HepG2 (cell line): ENCODE measurements at regions not wholly inside any gene's neighbourhood (a gene's known extent, or its start where the extent isn't known, plus 50 kb on each side); places are given as distances from the start of the nearest gene placed in this dataset.

ENCODE experiments used
- ATAC-seq: fragments of 200-7000 bp; cut with Tn5 transposase; 3 replicates; pipeline ENCODE4 v1.9.1; 2020; ENCODE audit warnings: mild to moderate bottlenecking, moderate library complexity
- BruUV-seq: library from RNA; stranded (reverse); fragments of 400-500 nt; replicated peaks from 2 replicates; lab custom pipeline; 2021; lab: Mats Ljungman, UMichigan
- CTCF ChIA-PET: fragments of 300-600 bp; formaldehyde crosslinking; extraction: SDS; loops from one replicate; lab custom pipeline; 2021; ENCODE audit warnings: low total read pairs, inconsistent platforms, low intra/inter-chr PET ratio; lab: Yijun Ruan, JAX
- POLR2A ChIA-PET: fragments of 350-600 bp; sonication (Branson Sonifier 250); formaldehyde crosslinking; loops from one replicate; lab custom pipeline; 2020; ENCODE audit warnings: antibody characterized with exemption, inconsistent platforms; lab: Yijun Ruan, JAX
- DNase-seq: peaks from one replicate; pipeline ENCODE4 v3.0.0-alpha.2; 2015; ENCODE audit warnings: low spot score
- FAIRE-seq: peaks from 3 replicates; lab custom pipeline; 2011; peaks lifted over from hg19 to GRCh38; lab: Jason Lieb, UNC
- H2AFZ ChIP-seq: one replicate; pipeline ENCODE4 v1.6.1; 2011; ENCODE audit warnings: low read length, inconsistent platforms
- H3K27ac ChIP-seq: fragments of 300-600 bp; 3 replicates; pipeline ENCODE4 v1.8.0; 2011; ENCODE audit warnings: mixed run types, mild to moderate bottlenecking, mixed read lengths, low read length, inconsistent platforms; ENCODE audit not compliant: insufficient read depth; ENCODE audit errors: extremely low read length
- H3K27me3 ChIP-seq, 2 experiments: fragments of 200-600 bp in 1 of 2; 2 replicates in 1 of 2; 3 replicates in 1 of 2; pipeline versions ENCODE4 v1.6.0 to v1.8.0; 2011; ENCODE audit warnings: low read length in 2 of 2, mild to moderate bottlenecking in 2 of 2, moderate library complexity in 2 of 2, inconsistent platforms in 1 of 2; ENCODE audit not compliant: insufficient read depth in 2 of 2, control insufficient read depth in 1 of 2
- H3K36me3 ChIP-seq, 2 experiments: fragments of 200-600 bp in 1 of 2; replicated peaks in 1 of 2; 2 replicates in 1 of 2; 3 replicates in 1 of 2; pipeline versions ENCODE4 v1.5.1 to v1.8.0; 2011; ENCODE audit warnings: low read length in 2 of 2, inconsistent platforms in 1 of 2; ENCODE audit not compliant: insufficient read depth in 2 of 2, control insufficient read depth in 1 of 2
- H3K4me1 ChIP-seq: 2 replicates; pipeline ENCODE4 v1.5.1; 2012; ENCODE audit warnings: low read length, inconsistent platforms; ENCODE audit not compliant: insufficient read depth
- H3K4me2 ChIP-seq: 2 replicates; pipeline ENCODE4 v1.6.0; 2011; ENCODE audit warnings: low read depth, low read length, inconsistent platforms
- H3K4me3 ChIP-seq, 3 experiments: fragments of 200-600 bp in 1 of 3; sonication (generic), shearing (Covaris generic) in 1 of 3; replicated peaks in 1 of 3; 2 replicates each; pipeline ENCODE4 v1.5.1; 2011 to 2016; ENCODE audit warnings: low read length in 3 of 3, inconsistent platforms in 2 of 3, low read depth in 2 of 3, mild to moderate bottlenecking in 2 of 3, control low read depth in 1 of 3, mixed read lengths in 1 of 3; ENCODE audit not compliant: insufficient read depth in 1 of 3
- H3K79me2 ChIP-seq: one replicate; pipeline ENCODE4 v1.6.1; 2011; ENCODE audit warnings: low read length, inconsistent platforms; ENCODE audit not compliant: insufficient read depth
- H3K9ac ChIP-seq: 2 replicates; pipeline ENCODE4 v1.6.0; 2011; ENCODE audit warnings: mild to moderate bottlenecking, low read depth, low read length, inconsistent platforms; ENCODE audit not compliant: insufficient read depth
- H3K9me3 ChIP-seq: 2 replicates; pipeline ENCODE4 v1.5.1; 2012; ENCODE audit warnings: mild to moderate bottlenecking, low read length
- H4K20me1 ChIP-seq: 2 replicates; pipeline ENCODE4 v1.6.0; 2011; ENCODE audit warnings: inconsistent platforms, mild to moderate bottlenecking, low read length, moderate library complexity; ENCODE audit not compliant: insufficient read depth
- ARNT ChIP-seq: fragments of 450-650 bp; IDR thresholded peaks from 2 replicates; pipeline ENCODE4 v1.6.1; 2017
- ATM ChIP-seq: fragments of 450-650 bp; IDR thresholded peaks from 2 replicates; pipeline ENCODE4 v1.7.1; 2017; ENCODE audit warnings: mild to moderate bottlenecking, borderline replicate concordance
- BCLAF1 ChIP-seq: fragments of 450-650 bp; IDR thresholded peaks from 2 replicates; pipeline ENCODE4 v1.6.1; 2017; ENCODE audit warnings: mild to moderate bottlenecking
- CAMTA2 ChIP-seq: sonication (generic); formaldehyde crosslinking; IDR thresholded peaks from 2 replicates; pipeline ENCODE4 v1.4.0; 2020; ENCODE audit warnings: mild to moderate bottlenecking, missing genetic modification reagents, borderline replicate concordance
- ETV6 ChIP-seq: sonication (generic); formaldehyde crosslinking; conservative IDR thresholded peaks from 2 replicates; pipeline ENCODE4 v1.4.0; 2020; ENCODE audit warnings: missing genetic modification reagents
- HOXA3 ChIP-seq: sonication (generic); formaldehyde crosslinking; IDR thresholded peaks from 2 replicates; pipeline ENCODE4 v1.5.0; 2020; ENCODE audit warnings: missing genetic modification reagents
- KLF9 ChIP-seq: IDR thresholded peaks from 2 replicates; pipeline ENCODE4 v1.6.1; 2016; ENCODE audit warnings: low read depth
- NFIC ChIP-seq: IDR thresholded peaks from 2 replicates; pipeline ENCODE4 v1.6.1; 2012; ENCODE audit warnings: mild to moderate bottlenecking, low read length, inconsistent platforms
- SALL1 ChIP-seq: sonication (generic); formaldehyde crosslinking; IDR thresholded peaks from 2 replicates; pipeline ENCODE4 v1.8.0; 2022; ENCODE audit warnings: mild to moderate bottlenecking, missing genetic modification reagents
- SRY ChIP-seq: sonication (generic); formaldehyde crosslinking; IDR thresholded peaks from 2 replicates; pipeline ENCODE4 v1.8.0; 2022; ENCODE audit warnings: mild to moderate bottlenecking, missing genetic modification reagents
- THAP8 ChIP-seq: sonication (generic); formaldehyde crosslinking; IDR thresholded peaks from 2 replicates; pipeline ENCODE4 v1.5.1; 2020; ENCODE audit warnings: missing genetic modification reagents, mild to moderate bottlenecking, borderline replicate concordance
- ZFP82 ChIP-seq: sonication (generic); formaldehyde crosslinking; IDR thresholded peaks from 2 replicates; pipeline ENCODE4 v1.5.1; 2020; ENCODE audit warnings: mild to moderate bottlenecking, missing genetic modification reagents, borderline replicate concordance
- ZNF382 ChIP-seq: sonication (generic); formaldehyde crosslinking; IDR thresholded peaks from 2 replicates; pipeline ENCODE4 v1.5.0; 2020; ENCODE audit warnings: missing genetic modification reagents, mild to moderate bottlenecking, borderline replicate concordance
- ZNF562 ChIP-seq: sonication (generic); formaldehyde crosslinking; IDR thresholded peaks from 2 replicates; pipeline ENCODE4 v1.8.0; 2022; ENCODE audit warnings: missing genetic modification reagents, borderline replicate concordance
- ZNF615 ChIP-seq: sonication (generic); formaldehyde crosslinking; IDR thresholded peaks from 2 replicates; pipeline ENCODE4 v1.5.0; 2020; ENCODE audit warnings: mild to moderate bottlenecking, missing genetic modification reagents, borderline replicate concordance
- ZNF672 ChIP-seq: sonication (generic); formaldehyde crosslinking; IDR thresholded peaks from 2 replicates; pipeline ENCODE4 v1.8.1; 2022; ENCODE audit warnings: missing genetic modification reagents
- ZNF768 ChIP-seq: sonication (generic); formaldehyde crosslinking; IDR thresholded peaks from 2 replicates; pipeline ENCODE4 v1.4.0; 2020; ENCODE audit warnings: missing genetic modification reagents
- ZNF883 ChIP-seq: sonication (generic); formaldehyde crosslinking; IDR thresholded peaks from 2 replicates; pipeline ENCODE4 v1.5.1; 2020; ENCODE audit warnings: mild to moderate bottlenecking, missing genetic modification reagents; ENCODE audit errors: not compliant biosample characterization
- WGBS: methylation state at CpG from one replicate; pipeline ENCODE4 v1.1.6; 2017; ENCODE audit warnings: low lambda C conversion rate; 5-methylcytosine and 5-hydroxymethylcytosine counted together
- in situ Hi-C: cut with HindIII; loops from 2 replicates; pipeline ENCODE4 v1.10.0; 2017; ENCODE audit warnings: low pct_unique_long_range_greater_than_20kb; ENCODE audit not compliant: extremely low pct_ligation_motif_present
- intact Hi-C: fragments of 100-400 bp; cut with micrococcal nuclease; formaldehyde crosslinking; loops from one replicate; pipeline ENCODE4 v1.10.0; 2022; ENCODE audit not compliant: unreplicated experiment
- TF ChIP-seq, protein P1 (sequence below): sonication (generic); formaldehyde crosslinking; IDR thresholded peaks from 2 replicates; pipeline ENCODE4 v1.4.0; 2020; ENCODE audit warnings: mild to moderate bottlenecking, missing genetic modification reagents

GRCh38 chr3:193917158-193917557 is 218.8 kb upstream of the HES1 start:
- ChIA-PET CTCF (no interaction called here), POLR2A (no interaction called here)
- Histone ChIP-seq H3K4me3 (no peak overlapping the region), H3K4me1 (no peaks in the 10 kb centered on the region), H3K79me2 (no peaks in the 10 kb centered on the region), H4K20me1 (no peaks in the 10 kb centered on the region), H2AFZ (no peak overlapping the region), H3K27me3 (peaks cover 0 to 17% of the 10 kb centered on the region in 2 experiments; a peak in 3 of 5 replicates), H3K36me3 (no peaks in the 10 kb centered on the region), H3K4me2 (no peak overlapping the region), H3K9me3 (no peaks in the 10 kb centered on the region), H3K9ac (no peak overlapping the region), H3K27ac (no peak overlapping the region)
- DNase-seq, result no peak
- BruUV-seq, result no TSS peak
- ATAC-seq, result no peak
- FAIRE-seq, result no peak
- 74% methylated on average over 2 of the region's 2 CpGs for WGBS
- intact Hi-C loops (loop anchor here (10.0 kb wide), 1 partner anchor 1582 kb away; no protein-coding TSS in a partner anchor), in situ Hi-C loops (no loop called here)
- TF ChIP-seq CAMTA2 (no peak), ETV6 (CRISPR knock-in tag) (no peak), BCLAF1 (no peak), ATM (no peak), ZNF768 (CRISPR knock-in tag) (no peak), THAP8 (CRISPR knock-in tag) (no peak), HOXA3 (CRISPR knock-in tag) (no peak), SALL1 (CRISPR knock-in tag) (no peak), SRY (no peak), ZNF672 (no peak), NFIC (no peak), ZFP82 (CRISPR knock-in tag) (no peak), ZNF382 (CRISPR knock-in tag) (no peak), ARNT (no peak), ZNF883 (CRISPR knock-in tag) (no peak), ZNF615 (no peak), ZNF562 (CRISPR knock-in tag) (no peak), KLF9 (no peak)
- TF ChIP-seq, protein P1, sequence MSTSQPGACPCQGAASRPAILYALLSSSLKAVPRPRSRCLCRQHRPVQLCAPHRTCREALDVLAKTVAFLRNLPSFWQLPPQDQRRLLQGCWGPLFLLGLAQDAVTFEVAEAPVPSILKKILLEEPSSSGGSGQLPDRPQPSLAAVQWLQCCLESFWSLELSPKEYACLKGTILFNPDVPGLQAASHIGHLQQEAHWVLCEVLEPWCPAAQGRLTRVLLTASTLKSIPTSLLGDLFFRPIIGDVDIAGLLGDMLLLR (CRISPR knock-in tag), result no peak
